ENCODE measurements at regions not wholly inside any gene's neighbourhood (a gene's known extent, or its start where the extent isn't known, plus 50 kb on each side); places are given as distances from the start of the nearest gene placed in this dataset.
"Not testable (repeated sequence)": the region's sequence is repeated elsewhere in the genome, so short reads cannot be mapped to it uniquely, and the experiment has no call there.

DNA sequence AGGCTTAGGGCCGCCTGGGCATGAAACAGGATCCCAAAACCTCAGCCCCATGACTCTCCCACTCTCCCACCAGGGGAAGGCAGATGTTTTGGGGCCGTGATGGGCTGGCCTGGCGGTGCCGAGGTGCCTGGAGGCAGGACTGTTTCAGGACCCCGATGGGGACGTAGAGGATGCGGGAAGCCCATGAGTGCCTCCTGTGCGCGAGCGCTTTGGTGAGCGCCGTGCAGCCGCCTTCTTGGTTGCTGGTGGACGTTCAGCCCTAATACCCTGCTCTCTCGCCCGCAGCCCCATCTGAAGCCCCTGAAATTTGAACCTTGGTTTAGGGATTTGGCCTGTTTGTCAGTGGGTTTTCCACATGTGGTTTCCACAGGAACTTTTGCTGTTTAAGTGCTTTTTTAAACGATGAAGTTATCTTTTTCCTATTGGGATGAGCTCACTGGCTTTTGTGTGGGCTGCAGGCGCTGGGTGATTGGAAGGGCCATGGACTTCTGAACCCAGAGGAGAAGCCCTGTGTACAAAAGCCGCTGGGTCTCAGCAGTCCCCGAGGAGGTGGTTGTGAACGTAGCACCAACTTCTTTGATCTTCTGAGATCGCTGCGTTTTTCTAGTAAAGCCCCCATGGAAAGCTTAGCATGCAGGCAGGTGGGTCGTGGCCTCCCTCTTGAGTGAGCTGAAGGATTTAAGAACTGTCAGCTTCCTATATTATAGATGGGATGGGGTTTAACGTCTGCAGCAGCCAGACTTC, 145.7 kb downstream of the NPIPB11 start:
- DNase-seq (ENCODE audit: low read depth in 2 of 2): not testable (repeated sequence)

DNA sequence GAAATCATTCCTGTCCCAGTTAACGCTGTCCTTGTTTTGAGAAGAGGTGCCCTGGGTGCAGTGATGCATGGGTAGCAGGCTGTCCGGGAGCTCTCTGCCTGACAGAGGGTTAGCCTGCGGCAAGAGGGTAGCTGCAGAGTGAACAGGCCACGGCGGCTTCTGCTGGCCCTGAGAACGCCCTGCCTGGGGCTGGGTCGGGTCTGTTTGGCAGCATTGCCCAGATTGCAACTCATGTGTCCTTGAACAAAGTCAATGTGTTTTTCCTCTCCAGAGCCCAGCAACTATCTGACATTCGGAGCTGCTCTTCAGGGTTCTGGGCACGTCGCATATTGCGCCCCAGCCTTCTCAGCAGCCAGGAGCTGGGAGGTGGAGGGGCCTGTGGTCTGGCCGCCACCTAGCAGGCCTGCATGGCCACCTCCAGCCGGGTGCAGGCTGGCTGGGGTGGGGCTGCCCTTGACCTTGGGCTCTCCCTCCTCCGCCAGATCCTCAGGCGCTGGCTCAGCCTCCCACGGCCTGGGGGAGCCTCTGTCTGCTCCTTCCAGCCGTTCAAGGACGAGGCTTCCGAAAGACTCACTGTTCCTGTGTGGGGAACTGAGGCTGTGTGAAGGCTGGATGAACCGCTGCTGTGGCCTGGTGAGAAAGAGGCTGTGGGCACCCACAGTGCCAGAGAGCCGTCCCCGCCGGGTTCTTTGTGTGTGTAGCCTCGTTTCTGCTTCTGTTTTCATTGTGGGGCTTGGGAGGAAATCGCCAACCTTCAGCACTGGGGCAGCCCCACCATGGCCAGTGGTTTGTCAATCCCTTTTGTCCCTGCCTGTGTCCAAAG, 146.7 kb downstream of the NPIPB11 start:
- DNase-seq (ENCODE audit: low read depth in 2 of 2): not testable (repeated sequence)

DNA sequence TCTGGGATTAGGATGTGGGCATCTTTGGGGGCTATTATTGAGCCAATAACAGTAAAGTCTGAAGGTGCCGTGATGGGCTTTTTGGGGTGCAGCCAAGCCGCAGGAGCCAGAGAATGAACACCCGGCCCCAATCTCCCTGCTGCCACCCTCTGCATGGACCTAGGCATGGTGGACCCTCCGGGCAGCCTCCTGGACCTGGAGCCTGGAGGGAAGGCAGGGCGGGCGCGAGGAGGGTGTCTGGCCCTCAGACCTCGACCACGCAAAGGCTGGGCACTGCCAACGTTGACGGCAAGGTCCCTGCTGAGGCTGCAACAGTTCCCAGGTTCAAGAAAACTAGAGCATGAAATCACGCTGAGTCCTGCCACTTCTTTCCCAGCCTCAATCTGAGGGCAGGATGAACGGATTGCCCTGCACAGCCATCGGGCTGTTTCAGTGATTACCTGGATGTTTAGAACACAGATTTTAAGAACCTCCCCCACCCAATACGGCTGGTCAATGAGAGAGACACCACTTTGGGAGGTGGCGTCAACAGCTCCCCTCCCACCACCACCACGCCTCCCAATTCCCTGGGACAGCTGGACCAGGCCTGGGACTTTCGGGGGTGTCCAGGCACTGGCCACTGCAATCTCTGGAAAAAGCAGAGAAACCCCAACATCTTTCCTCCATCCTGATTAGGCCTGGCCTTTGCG, 147.4 kb downstream of the NPIPB11 start:
- DNase-seq (ENCODE audit: low read depth in 2 of 2): not testable (repeated sequence)

DNA sequence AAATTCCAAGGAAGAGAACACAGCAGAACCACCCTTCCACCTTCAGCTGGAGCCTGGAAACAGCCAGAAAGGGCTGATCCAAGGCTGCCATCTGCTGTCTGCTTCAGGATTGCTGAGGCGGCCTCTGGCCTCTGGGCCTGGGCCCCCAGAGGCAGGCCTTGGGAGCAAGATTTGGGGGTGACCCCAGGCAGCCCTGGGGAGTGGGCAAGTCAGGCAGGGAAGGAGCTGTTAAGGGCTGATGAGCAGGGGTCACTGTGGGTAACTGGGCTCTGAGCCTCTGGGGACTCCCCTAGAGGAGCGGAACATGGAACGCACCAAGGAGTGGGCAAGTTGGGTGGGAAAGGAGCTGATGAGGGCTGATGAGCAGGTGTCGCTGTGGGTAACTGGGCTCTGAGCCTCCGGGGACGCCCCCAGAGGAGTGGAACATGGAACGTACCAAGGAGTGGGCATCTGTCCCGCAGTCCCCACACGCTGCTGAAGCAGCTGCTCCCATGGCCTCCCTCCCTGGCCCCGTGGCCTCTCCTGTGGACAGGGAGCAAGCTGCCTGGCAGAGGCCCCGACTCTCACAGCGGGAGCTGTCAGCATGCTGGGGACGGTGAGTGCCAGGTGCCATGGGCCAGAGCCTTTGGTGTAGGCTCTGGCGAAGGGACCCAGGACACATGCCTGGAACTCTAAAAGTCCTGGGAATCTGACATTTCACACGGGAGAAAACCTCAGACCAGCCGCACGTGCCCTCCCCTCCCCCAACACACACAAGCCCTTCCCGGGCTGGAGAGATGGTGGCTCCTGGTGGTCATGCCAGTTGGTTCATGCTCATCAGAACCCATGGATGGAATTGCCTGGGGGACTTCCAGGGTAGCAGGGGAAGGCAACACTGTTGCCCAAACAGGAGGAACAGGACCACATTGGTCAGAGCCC, 148.8 kb downstream of the NPIPB11 start:
- not testable (repeated sequence) for DNase-seq (ENCODE audit: low read depth in 2 of 2)

GRCh38 chr16:29256501-29256981, 150.0 kb downstream of the NPIPB11 start:
- DNase-seq (ENCODE audit: low read depth in 2 of 2): no peak

DNA sequence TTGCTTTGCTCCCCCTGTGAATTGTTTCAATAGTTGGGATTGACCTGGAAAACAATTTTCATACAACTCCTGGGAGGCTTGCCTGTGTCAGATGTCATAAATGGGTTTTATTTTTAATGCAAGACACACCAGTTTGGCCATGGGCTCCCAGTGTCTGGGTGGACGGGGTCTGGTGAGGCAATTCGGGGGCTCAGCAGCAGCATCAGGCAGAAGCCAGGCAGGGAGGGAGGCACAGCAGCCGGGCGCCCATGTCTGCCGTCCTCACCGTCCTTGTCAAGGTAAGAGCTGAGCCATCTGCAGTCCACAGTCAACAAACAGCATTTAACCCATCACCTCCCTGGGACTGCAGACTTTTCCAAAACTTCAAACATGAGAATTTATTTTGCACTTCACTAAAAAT, 150.6 kb downstream of the NPIPB11 start:
- DNase-seq (ENCODE audit: low read depth in 2 of 2): not testable (repeated sequence)

DNA sequence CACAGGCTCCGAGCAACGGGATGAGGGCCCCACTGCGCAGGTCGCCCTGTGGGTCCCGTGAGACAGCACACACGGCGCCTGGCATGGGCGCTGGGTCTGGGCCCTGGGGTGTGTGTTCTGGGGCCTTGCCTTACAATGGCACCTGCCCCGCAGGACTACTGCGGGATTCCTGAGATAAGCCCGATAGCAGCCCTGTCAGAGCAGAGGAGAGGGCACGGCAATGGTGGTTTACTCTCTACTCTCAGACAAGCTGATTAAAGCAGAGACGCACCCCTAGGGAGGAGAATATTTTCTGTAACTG, 151.1 kb downstream of the NPIPB11 start:
- not testable (repeated sequence) for DNase-seq (ENCODE audit: low read depth in 2 of 2)

DNA sequence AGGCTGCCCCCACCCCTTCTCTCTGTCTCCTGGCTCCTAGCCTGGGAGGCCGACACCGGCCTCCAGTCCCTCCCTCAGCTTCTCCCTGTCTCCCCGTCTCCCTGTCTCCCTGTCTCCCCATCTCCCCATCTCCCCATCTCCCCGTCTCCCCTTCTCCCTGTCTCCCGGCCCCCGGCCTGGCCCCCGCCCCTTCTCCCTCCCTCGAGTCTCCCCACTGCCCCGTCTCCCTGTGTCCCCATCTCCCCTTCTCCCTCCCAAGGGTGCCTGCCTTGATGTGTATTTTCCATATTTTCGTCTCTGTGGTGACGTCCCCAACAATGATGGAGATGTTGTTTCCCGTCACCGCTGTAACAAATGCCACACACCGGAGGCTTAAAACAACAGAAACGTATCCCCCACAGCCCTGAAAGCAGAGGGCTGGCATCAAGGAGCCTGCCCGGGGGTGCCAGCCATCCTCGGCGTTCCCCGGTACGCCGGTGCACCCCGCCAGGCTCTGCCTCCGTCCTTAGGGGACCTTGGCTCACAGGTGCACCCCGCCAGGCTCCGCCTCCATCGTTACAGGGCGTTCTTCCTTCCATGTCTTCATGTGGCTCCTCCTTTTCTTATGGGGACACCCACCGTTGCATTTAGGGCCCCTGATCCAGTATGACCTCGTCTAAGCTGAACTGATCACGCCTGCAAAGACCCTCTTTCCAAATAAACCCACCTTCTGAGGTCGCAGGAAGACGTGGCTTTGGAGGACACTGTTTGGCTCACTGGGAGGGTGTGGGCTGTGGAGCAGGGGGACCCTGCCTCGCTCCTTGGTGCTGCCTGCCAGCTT, 151.6 kb downstream of the NPIPB11 start:
- no peak for DNase-seq (ENCODE audit: low read depth in 2 of 2)

DNA sequence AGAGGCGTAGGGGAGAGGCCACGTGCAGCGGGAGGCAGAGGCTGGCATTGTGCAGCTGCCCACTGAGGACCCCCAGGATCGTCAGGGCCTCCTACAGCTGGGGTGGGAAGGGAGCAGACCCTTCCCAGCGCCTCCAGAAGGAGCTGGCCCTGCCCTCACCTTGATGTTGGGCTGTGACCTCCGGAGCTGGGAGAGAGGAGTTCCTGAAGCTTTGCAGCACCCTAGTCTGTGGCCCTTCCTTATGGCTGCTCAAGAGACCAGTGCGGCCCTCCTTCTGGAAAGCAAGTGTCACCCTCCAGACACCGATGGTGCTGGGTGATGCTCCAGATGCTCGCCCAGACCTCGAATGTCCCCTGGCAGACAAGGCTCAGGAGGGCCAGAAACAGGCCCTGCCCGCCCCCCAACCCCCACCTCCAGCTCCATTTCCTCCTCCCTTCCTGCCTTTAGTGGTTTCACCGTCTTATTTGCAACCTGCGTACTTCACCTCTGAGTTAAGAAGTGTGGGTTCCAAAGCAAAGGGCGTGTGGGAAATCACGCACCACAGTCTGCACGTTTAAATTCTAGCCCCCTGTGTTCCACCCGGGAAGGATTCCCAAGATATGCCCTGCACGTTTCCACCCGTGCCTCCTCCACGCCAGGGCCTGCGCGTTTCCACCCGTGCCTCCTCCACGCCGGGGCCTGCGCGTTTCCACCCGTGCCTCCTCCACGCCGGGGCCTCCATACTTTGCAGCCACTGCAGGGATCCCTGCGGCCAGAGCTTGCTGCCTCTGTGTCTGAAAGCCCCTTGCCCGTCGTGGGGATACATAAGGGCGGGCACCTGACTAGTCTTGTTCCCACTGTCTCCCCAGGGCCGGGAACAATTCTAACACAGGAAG, 152.6 kb downstream of the NPIPB11 start:
- DNase-seq (ENCODE audit: low read depth in 2 of 2): not testable (repeated sequence)

DNA sequence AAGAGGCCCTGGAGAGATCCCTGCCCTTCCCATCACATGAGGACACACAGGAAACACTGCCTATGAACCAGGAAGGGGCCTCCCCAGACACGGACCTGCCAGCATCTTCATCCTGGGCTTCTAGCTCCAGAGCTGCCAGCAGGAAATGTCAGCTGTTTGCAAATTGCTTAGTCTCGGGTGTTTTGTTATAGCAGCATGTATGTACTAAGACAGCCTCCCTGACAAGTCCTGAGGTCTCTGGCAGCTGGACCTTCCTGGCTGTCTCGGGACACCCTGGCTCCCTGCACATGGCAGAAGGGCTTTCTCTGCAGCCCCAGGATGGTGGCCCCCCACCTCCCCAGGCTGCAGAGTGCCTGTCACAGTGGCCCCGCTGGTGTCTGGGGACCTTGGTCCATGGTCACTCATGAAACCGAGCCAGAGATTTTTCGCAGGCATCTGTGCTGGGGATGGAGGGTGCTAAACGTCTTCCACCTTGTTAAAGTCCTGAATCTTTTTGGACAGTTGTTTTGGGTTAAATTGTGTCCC, 153.4 kb downstream of the NPIPB11 start:
- not testable (repeated sequence) for DNase-seq (ENCODE audit: low read depth in 2 of 2)

DNA sequence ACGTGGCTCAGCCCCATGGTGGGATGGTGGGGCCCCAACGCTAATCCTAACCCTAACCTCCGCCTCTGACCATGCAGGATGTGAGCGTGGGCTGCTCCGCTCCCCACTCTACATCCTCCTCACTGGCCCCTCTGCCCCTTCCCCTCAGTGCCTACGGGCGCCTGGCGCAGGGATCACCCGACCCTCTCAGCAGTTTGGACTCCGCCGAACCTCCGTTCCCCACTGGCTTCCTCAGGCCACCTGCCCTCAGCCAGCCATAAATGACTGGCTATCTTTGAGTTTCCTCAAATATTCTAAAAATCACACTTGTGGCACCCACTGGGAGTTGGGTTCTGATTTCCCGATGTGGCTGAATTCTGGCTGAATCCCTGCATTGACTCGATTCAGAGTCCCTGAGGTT, 154.2 kb downstream of the NPIPB11 start:
- not testable (repeated sequence) for DNase-seq (ENCODE audit: low read depth in 2 of 2)

GRCh38 chr16:29251571-29252011, 154.9 kb downstream of the NPIPB11 start:
- DNase-seq (ENCODE audit: low read depth in 2 of 2): not testable (repeated sequence)

DNA sequence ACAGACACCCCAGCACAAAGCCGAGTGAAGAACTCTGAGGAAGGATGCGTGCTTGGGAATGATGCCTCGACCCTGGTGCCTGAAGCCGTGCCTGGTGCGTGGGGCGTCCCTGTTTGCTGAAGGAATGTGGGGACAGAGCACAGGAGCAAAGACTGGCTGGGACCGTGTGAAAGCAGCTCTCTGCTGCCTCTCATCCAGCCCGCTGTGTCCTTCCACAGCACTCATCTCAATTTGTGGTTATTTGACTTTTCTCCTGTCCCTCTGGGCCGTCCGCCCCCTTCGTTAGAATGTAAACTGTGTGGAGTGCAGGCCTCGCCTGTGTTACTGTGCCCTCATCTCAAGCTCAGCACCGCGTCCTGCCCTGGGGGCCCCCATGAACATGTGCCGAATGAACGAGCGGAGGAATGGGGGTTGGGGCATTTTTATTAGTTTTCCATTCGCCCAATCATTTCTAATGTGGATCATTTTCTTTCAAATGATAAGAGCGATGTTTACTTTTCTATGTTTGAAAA, 155.5 kb downstream of the NPIPB11 start:
- DNase-seq (ENCODE audit: low read depth in 2 of 2): not testable (repeated sequence)

DNA sequence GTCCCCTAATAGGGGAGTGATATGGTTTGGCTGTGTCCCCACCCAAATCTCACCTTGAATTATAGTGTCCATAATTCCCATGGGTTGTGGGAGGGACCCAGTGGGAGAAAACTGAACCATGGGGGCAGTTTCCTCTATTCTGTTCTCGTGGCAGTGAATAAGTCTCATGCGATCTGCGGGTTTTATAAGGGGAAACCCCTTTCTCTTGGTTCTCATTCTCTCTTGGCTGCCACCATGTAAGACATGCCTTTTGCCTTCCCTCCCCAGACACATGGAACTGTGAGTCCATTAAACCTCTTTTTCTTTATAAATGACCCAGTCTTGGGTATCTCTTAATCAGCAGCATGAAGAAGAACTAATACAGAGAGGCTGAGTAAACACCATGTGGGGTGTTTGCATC, 156.0 kb downstream of the NPIPB11 start:
- not testable (repeated sequence) for DNase-seq (ENCODE audit: low read depth in 2 of 2)

- DNase-seq (ENCODE audit: low read depth in 2 of 2): not testable (repeated sequence)
These were observed 157.6 kb downstream of the NPIPB11 start for GRCh38 chr16:29248940-29249318.

- not testable (repeated sequence) for DNase-seq (ENCODE audit: low read depth in 2 of 2)
These were observed 158.1 kb downstream of the NPIPB11 start for GRCh38 chr16:29248306-29248939.

DNA sequence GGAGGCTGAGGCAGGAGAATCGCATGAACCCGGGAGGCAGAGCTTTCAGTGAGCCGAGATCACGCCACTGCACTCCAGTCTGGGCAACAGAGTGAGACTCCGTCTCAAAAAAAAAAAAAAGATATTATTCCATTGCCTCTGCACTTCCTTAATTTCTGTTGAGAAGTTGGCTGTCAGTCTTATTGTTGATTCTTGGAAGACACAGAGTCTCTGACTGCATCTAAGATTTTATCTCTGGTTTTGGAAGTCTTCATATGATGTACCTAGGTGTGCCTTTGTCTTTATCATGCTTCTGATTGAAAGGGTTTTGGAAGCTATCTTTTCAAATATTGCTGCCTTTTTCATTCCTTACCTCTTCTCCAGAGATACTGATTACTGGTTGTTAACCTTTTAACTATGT, 160.4 kb downstream of the NPIPB11 start:
- not testable (repeated sequence) for DNase-seq (ENCODE audit: low read depth in 2 of 2)

DNA sequence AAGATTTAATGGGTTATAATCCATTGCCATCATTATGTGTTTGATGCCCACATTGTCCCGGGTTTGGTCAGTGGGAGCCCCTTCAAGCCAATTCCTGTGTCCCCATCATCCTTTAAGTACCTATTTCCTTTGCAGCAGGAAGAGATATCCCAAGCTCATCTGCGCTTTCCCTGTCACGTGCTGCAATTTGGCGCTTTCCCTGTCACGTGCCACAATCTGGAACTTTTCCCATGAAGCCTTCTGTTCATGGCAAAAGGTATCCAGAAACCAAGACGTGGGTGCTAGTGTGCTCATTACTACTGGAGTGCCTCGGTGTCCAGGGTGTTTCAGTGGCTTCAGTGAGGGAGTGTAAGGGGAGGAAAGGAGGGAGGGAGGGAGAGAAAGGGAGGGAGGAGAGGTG, 168.5 kb downstream of the NPIPB11 start:
- DNase-seq (ENCODE audit: low read depth in 2 of 2): no peak

Data from stimulated activated CD8-positive, alpha-beta memory T cell treated with anti-CD3 and anti-CD28 coated beads, Interleukin-15, amount 100 ng/mL, for 4 hours (primary cell).